Gastroesophageal sphincter (tissue), 3 donors: ENCODE measurements at regions not wholly inside any gene's neighbourhood (a gene's known extent, or its start where the extent isn't known, plus 50 kb on each side); places are given as distances from the start of the nearest gene placed in this dataset.

Experiments used
- POLR2A ChIP-seq, 2 donors: fragments of 450-650 bp; IDR thresholded peaks; one replicate each; pipeline ENCODE4 v1.6.1; 2017; ENCODE audit warnings: antibody characterized with exemption in 2 of 2, mild to moderate bottlenecking in 2 of 2, moderate library complexity in 1 of 2
- POLR2AphosphoS5 ChIP-seq: sonication (generic); formaldehyde crosslinking; IDR thresholded peaks from one replicate; pipeline ENCODE4 v1.6.1; 2017; ENCODE audit warnings: antibody characterized with exemption
- TF ChIP-seq, protein P1 (sequence below), 4 experiments: fragments of 200-600 bp in 2 of 4; fragments of 450-650 bp in 2 of 4; sonication (generic) in 1 of 4; IDR thresholded peaks; one replicate each; pipeline ENCODE4 v1.5.1; 2017 to 2019; ENCODE audit warnings: antibody characterized with exemption in 4 of 4, mild to moderate bottlenecking in 2 of 4, moderate library complexity in 2 of 4

DNA sequence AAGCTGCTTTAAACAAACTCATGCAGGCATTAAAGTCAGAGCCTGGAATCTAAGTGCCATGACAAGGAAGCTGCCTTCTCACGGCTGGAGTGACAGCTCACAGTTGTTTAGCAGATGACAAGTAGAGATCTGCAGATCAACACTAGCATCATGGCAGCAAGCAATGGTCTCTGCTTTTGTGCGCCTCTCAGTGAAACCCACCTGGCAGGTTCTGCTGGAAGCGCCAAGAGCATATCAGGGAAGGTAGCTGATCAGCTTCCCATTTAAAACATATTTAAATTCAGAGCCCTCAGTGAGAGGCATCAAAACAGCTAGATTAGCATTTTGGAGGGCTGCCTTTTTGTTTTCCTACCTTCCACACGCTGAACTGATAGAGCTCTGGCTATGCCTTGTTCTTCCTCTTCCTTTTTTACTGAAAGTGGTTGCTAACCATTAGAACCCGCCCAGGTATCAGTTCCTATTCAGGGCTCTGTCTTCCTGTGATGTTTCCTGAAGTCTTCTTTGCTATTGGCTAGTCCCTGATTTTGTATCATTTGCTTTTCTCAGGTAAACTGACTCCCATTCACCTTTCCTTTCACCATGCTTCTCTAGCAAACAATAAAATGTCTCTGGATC is 70.8 kb downstream of the TMEM200C start:
- TF ChIP-seq POLR2A (IDR thresholded peaks at IDR 0.05) (no peak), POLR2AphosphoS5 (no peak)
- TF ChIP-seq, protein P1, sequence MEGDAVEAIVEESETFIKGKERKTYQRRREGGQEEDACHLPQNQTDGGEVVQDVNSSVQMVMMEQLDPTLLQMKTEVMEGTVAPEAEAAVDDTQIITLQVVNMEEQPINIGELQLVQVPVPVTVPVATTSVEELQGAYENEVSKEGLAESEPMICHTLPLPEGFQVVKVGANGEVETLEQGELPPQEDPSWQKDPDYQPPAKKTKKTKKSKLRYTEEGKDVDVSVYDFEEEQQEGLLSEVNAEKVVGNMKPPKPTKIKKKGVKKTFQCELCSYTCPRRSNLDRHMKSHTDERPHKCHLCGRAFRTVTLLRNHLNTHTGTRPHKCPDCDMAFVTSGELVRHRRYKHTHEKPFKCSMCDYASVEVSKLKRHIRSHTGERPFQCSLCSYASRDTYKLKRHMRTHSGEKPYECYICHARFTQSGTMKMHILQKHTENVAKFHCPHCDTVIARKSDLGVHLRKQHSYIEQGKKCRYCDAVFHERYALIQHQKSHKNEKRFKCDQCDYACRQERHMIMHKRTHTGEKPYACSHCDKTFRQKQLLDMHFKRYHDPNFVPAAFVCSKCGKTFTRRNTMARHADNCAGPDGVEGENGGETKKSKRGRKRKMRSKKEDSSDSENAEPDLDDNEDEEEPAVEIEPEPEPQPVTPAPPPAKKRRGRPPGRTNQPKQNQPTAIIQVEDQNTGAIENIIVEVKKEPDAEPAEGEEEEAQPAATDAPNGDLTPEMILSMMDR (IDR thresholded peaks at IDR 0.05), result no peak
